Heart left ventricle (tissue), 16 donors: ENCODE measurements at regions not wholly inside any gene's neighbourhood (a gene's known extent, or its start where the extent isn't known, plus 50 kb on each side); places are given as distances from the start of the nearest gene placed in this dataset.

ENCODE experiments used
- ATAC-seq, 4 donors: fragments of 200-7000 bp; cut with Tn5 transposase; one replicate each; pipeline ENCODE4 v1.9.1; 2020 to 2022; ENCODE audit warnings: moderate library complexity in 4 of 4, mild to moderate bottlenecking in 3 of 4, moderate number of reproducible peaks in 1 of 4
- DNase-seq, 5 donors: peaks; one replicate each; pipeline ENCODE4 v3.0.0-alpha.2; 2020
- H3K27ac ChIP-seq, 12 donors: fragments of 200-600 bp; sonication (generic) in 4 of 12; one replicate each; pipeline versions ENCODE4 v1.5.0 to v1.8.0; 2016 to 2022; ENCODE audit warnings: mild to moderate bottlenecking in 2 of 12
- H3K27me3 ChIP-seq, 9 donors: fragments of 200-600 bp; sonication (generic) in 2 of 9; one replicate each; pipeline versions ENCODE4 v1.5.1 to v1.8.0; 2016 to 2022; ENCODE audit warnings: mild to moderate bottlenecking in 3 of 9
- H3K36me3 ChIP-seq, 9 donors: fragments of 200-600 bp; sonication (generic) in 2 of 9; one replicate each; pipeline versions ENCODE4 v1.5.0 to v1.8.0; 2018 to 2022; ENCODE audit warnings: mild to moderate bottlenecking in 2 of 9
- H3K4me1 ChIP-seq, 12 donors: fragments of 200-600 bp; sonication (generic) in 4 of 12; one replicate each; pipeline versions ENCODE4 v1.5.0 to v1.8.0; 2016 to 2022; ENCODE audit warnings: mild to moderate bottlenecking in 3 of 12
- H3K4me3 ChIP-seq, 12 donors: fragments of 200-600 bp; sonication (generic) in 4 of 12; one replicate each; pipeline versions ENCODE4 v1.5.0 to v1.8.0; 2017 to 2022; ENCODE audit warnings: mild to moderate bottlenecking in 9 of 12, moderate library complexity in 4 of 12
- H3K9me3 ChIP-seq, 12 donors: fragments of 200-600 bp; sonication (generic) in 4 of 12; one replicate each; pipeline versions ENCODE4 v1.5.0 to v1.8.0; 2016 to 2022; ENCODE audit warnings: mild to moderate bottlenecking in 1 of 12
- POLR2A ChIP-seq, 2 donors: fragments of 450-650 bp; IDR thresholded peaks; one replicate each; pipeline ENCODE4 v1.6.1; 2017; ENCODE audit warnings: antibody characterized with exemption in 2 of 2, mild to moderate bottlenecking in 2 of 2, moderate library complexity in 2 of 2
- WGBS, 4 donors: extraction: QIAGEN DNeasy Blood & Tissue Kit in 2 of 4; methylation state at CpG; one replicate each; pipeline versions ENCODE4 v1.1.5 to v1.1.7; 2013 to 2018; 5-methylcytosine and 5-hydroxymethylcytosine counted together
- intact Hi-C, 10 donors: fragments of 100-400 bp; cut with DNase I; formaldehyde crosslinking; loops; one replicate each; pipeline versions ENCODE4 v1.11.1 to v1.14.2; 2022
- TF ChIP-seq, protein P1 (sequence below), 12 donors: fragments of 200-600 bp; sonication (generic) in 4 of 12; IDR thresholded peaks; one replicate each; pipeline versions ENCODE4 v1.5.0 to v1.8.0; 2018 to 2022; ENCODE audit warnings: antibody characterized with exemption in 12 of 12, mild to moderate bottlenecking in 5 of 12
- donor health status: ischemic (EF 13 %, LVEDD 7.1; RV severe dilation, severe dysfunction).
- donor health status: healthy with polysubstance abuse.
- donor health status: DM: no; HTN: yes; CAD: no.
- donor health status: DM: no; HTN: no; CAD: no.
- donor health status: ischemic (EF 25% LVEDD 6.9; RV normal size, moderate dysfunction).
- donor health status: ischemic (EF 25% LVEDD 5.7; RV mildly dilated, moderate dysfunction).
- donor health status: healthy.
- donor health status: DM: yes; HTN: yes; CAD: no.
- donor health status: ischemic (EF 35%, LVEDD 5.7; RV mildly dilated, moderate dysfunction).
- donor health status: nonischemic (EF 11% LVEDD 7.7; RV severe dilation, severe dysfunction).
- donor health status: DM: yes; HTN: yes; CAD: no.
- donor health status: PGD.
- donor health status: ischemic (EF 29% LVEDD 5.4; RV normal size, mild dysfunction).
- donor health status: nonischemic (EF 23%, LVEDD 6.1; RV moderate dilation, normal function).

DNA sequence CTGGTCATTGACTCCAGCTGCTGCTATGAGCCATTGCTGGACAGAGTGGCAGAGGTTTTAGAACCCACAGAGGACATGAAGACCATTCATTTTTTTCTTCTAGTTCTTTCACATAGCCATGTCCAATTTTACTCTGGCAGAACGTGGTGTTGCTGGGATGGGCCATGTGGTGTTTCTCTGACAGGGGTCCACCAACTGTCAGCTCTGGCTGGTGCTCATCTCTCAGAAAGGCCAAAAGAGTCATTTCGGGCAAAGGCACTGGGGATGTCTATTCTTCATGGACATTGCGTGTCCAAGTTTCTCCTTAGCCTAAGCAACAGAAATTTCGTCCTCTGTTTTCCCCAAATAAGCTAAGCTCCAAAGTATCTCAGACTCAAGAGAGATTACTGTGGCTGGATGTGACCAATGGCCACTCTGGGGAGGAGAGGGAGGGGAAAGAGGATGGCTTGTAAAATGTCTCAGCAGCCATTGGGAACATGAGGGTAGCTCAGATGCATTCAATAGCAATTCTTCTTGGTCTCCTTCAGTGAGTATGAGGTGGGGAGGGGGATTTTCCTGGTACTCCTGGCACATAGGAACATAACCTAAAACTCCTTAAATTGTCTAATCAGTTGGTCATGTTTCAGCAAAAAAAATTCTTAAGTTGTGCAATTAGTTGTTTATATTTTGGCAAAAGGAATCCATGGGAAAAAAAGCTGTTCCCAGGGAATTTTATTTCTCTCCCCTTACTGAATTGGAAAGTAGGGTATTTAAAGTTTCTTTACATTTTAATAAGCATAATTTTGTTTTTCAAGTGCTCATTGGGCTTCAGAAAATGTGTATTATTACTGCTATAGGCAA, 131.6 kb upstream of the MITF start:
- Histone ChIP-seq H3K4me1 (no peaks in the 10 kb centered on the region), H3K27ac (no peak overlapping the region), H3K4me3 (no peak overlapping the region), H3K27me3 (peaks cover 0 to 7% (median 0%) of the 10 kb centered on the region in 9 donors), H3K36me3 (no peaks in the 10 kb centered on the region), H3K9me3 (peaks cover 0 to 2% (median 0%) of the 10 kb centered on the region in 12 donors)
- DNase-seq: no peak
- intact Hi-C loops: no loop called here
- WGBS, 4 donors: 74 to 89% (median 83%) methylated on average over 4 of the region's 4 CpGs
- no peak for ATAC-seq
- no peak for TF ChIP-seq POLR2A (IDR thresholded peaks at IDR 0.05)
- TF ChIP-seq, protein P1, sequence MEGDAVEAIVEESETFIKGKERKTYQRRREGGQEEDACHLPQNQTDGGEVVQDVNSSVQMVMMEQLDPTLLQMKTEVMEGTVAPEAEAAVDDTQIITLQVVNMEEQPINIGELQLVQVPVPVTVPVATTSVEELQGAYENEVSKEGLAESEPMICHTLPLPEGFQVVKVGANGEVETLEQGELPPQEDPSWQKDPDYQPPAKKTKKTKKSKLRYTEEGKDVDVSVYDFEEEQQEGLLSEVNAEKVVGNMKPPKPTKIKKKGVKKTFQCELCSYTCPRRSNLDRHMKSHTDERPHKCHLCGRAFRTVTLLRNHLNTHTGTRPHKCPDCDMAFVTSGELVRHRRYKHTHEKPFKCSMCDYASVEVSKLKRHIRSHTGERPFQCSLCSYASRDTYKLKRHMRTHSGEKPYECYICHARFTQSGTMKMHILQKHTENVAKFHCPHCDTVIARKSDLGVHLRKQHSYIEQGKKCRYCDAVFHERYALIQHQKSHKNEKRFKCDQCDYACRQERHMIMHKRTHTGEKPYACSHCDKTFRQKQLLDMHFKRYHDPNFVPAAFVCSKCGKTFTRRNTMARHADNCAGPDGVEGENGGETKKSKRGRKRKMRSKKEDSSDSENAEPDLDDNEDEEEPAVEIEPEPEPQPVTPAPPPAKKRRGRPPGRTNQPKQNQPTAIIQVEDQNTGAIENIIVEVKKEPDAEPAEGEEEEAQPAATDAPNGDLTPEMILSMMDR (IDR thresholded peaks at IDR 0.05): no peak

DNA sequence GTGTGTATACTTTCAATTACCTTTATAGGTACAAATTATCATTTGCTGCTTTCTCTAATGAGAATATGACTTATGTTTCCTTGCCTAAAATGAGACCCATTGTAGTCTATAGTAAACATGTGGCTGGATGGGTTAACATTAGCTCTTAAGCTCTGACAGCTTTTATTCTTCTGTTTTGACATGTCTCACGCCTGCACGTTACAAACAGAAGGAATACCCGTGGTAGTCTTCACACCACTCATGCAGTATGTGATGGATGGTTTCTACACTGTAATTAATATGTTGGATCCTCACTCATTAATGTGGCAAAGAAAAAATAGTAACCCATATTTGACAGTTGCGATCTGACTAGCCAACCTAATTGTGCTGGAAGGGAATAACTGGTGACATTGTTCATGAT, 133.4 kb upstream of the MITF start:
- ATAC-seq: no peak
- intact Hi-C loops: no loop called here
- Histone ChIP-seq H3K4me1 (no peaks in the 10 kb centered on the region), H3K36me3 (no peaks in the 10 kb centered on the region), H3K9me3 (peaks cover 0 to 8% (median 0%) of the 10 kb centered on the region in 12 donors), H3K4me3 (no peak overlapping the region), H3K27me3 (peaks cover 0 to 7% (median 0%) of the 10 kb centered on the region in 9 donors), H3K27ac (no peak overlapping the region)
- DNase-seq: no peak
- WGBS, 4 donors: 83 to 92% (median 91%) methylated on average over 4 of the region's 4 CpGs
- TF ChIP-seq POLR2A (IDR thresholded peaks at IDR 0.05): no peak
- TF ChIP-seq, protein P1 (IDR thresholded peaks at IDR 0.05): no peak

DNA sequence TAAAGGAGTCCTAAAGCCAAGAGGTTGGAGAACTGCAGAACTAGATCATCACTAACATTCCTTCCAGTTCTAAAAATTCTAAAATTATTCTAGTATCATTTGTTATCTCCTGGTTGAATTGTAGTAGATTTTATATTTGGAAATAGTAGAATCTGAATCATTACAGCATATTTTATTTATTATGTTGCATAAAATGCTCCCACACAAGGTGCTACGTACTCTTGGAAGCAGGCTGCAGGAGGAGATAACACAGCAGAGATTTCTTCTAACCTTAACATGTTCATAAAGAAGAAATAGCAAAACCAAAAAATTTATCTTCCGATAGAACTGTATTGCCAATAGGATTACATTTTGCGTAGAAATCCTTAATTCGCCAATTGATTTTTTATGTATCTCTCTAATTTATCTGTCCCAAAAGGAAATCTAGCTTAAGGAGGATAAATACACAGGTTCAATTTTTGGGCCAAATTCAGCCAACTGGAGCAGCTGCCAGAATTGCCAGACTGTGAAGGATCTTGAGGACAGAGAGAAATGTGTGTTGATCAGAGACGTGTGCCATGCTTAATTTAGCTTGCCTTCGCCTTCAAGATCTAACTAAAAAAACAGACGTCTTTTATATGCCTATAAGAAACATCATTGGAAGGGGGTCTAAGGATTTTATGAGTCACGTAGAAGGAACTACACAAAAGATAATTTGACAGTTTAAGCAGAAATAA, 134.4 kb upstream of the MITF start:
- 81 to 88% (median 84%) methylated on average over 8 of the region's 8 CpGs for WGBS, 4 donors
- TF ChIP-seq, protein P1 (IDR thresholded peaks at IDR 0.05): no peak
- no peak for TF ChIP-seq POLR2A (IDR thresholded peaks at IDR 0.05)
- no peak overlapping the region for H3K4me3 ChIP-seq
- no peaks in the 10 kb centered on the region for H3K36me3 ChIP-seq
- intact Hi-C loops: no loop called here
- peaks cover 0 to 12% (median 1%) of the 10 kb centered on the region in 12 donors for H3K9me3 ChIP-seq
- no peak overlapping the region for H3K27ac ChIP-seq
- peaks cover 0 to 7% (median 0%) of the 10 kb centered on the region in 9 donors for H3K27me3 ChIP-seq
- ATAC-seq (no peak), DNase-seq (no peak)
- no peaks in the 10 kb centered on the region for H3K4me1 ChIP-seq

DNA sequence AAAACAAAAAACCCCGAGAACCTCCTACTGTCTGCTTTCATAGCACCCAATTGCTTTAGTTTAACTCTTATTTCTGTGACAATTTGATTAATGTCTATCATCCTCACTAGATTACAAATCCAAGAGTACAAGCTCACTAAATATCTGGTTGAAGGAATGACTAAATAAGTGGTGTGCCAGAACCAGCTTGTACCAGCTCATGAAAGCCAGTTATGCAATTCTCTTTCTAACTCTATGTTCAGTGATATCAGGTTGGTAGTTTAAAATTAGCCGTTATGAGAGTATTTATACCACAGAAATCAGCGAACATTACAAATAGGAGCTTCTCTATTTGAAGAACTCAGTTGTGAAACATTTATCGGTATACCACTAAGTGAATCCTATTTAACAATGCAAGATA, 137.2 kb upstream of the MITF start:
- H3K4me1 ChIP-seq: no peaks in the 10 kb centered on the region
- ATAC-seq (peak; percentile 58 to 88 (median 70)), DNase-seq (no peak)
- peak overlapping the region in 1 of 12 donors; percentile 14 for H3K27ac ChIP-seq
- peaks cover 0 to 7% (median 0%) of the 10 kb centered on the region in 9 donors for H3K27me3 ChIP-seq
- H3K4me3 ChIP-seq: no peak overlapping the region
- TF ChIP-seq, protein P1 (IDR thresholded peaks at IDR 0.05): no peak
- no peak for TF ChIP-seq POLR2A (IDR thresholded peaks at IDR 0.05)
- WGBS, 4 donors: 72 to 84% (median 79%) methylated on average over 4 of the region's 4 CpGs
- intact Hi-C loops: no loop called here
- H3K36me3 ChIP-seq: no peaks in the 10 kb centered on the region
- peaks cover 0 to 12% (median 0%) of the 10 kb centered on the region in 12 donors for H3K9me3 ChIP-seq
